GM19324 (cell line): ENCODE measurements at regions not wholly inside any gene's neighbourhood (a gene's known extent, or its start where the extent isn't known, plus 50 kb on each side); places are given as distances from the start of the nearest gene placed in this dataset.

Experiments
- ATAC-seq: cut with Tn5 transposase; IDR thresholded peaks from one replicate; pipeline ENCODE4 v1.9.1; 2021; ENCODE audit warnings: mild to moderate bottlenecking, moderate library complexity; ENCODE audit not compliant: unreplicated experiment, low FRiP score

DNA sequence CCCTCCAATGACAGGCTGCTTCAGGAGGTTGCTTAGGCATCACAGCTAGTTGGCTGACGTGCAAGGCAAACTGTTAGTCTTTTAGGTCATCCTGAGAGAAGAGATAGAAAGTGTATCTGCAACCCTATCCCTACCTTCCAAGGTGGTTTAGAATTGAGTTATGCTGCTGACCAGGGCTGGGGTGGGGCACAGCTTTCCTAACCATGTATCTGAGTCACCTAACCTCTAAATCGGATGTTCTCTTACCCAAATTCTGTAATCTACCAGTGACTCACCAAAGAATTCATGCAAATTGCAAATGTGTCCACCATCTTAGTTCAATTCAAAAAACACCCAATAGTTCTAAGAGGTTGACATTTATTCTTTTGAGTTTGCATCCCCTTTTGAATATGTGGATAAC, 107.2 kb upstream of the DYNLRB2 start:
- ATAC-seq: no peak

DNA sequence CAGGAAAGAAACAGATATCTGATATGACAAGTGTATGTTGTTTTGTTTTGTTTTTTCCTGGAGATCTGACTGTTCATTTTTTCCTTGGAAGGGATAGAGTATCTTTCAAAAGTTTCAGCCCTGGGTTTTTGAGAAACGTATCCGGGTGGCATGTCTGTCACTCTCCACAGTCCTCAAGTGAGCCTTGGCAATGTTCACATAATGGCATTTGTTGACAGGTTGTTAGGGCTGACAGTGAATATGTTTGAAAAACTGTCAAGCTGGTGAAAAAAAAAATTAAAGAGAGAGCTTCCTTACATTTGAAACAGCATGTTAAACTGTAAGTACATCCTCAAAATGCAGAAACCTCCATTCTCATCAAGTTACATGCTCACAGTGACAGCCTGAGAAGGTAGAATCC, 113.0 kb upstream of the DYNLRB2 start:
- ATAC-seq: no peak

DNA sequence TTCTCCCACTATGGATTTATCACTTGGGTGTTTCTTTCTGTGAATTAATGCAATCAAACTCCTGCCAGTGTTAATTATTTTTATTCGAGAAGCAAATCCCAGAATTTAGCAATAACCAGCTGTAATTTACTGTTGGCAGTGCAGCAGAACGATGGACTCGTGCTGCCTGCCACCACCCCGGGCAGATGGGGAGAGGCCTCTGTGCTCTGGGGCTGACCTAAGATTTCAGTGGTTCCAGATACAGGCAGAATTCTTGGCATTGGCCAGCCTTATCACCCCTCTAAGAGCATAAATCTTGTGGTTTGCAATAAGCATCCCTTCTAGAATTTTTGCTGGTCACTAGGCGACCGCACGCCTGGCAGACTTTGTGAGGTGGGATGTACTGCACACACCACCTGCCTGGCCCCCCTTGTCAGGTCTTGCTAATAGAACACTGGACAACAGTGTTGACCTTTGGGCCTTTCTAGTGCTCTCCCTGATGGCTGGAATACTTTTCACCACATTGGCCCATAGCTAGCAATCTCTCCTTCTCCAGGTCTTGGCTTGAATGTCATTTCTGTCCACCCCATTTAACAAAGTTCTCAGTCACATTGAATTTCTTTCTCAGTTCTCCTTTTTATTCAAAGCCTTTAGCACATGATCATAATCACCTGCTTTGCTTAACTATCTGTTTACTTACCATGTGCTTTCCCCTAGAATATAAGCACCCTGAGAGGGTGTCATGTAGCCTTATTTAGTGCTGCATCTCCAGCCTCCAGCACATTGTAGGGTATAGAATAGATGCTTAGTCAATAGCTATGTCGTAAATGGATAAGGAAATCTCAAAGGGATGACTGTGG, 122.1 kb upstream of the DYNLRB2 start:
- no peak for ATAC-seq

DNA sequence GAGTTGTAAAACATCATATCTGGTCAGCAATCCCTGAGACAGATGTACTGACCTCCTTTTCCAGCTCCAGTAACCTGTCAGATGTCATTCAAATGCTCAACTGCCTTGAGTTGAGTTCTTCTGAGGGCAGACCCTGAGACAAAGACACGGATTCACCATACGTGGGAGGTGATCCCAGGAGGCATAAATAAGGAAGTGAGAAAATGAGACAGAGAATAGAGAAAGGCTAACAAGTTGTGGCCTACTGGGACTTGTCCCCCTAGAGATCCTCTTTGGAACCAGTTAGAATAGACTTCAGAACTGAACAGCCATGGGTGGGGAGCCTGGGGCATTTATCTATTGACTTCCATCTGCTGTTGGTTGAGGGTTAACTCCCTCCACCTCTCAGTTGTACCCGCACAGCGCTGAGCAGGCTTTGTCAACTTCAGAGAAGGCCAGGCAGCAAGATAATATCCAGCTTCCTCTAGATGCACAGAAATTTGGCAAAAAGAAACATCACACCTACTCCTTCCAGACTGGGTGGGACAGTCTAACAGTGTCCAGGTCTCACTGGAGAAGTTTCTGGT, 123.0 kb upstream of the DYNLRB2 start:
- no peak for ATAC-seq

DNA sequence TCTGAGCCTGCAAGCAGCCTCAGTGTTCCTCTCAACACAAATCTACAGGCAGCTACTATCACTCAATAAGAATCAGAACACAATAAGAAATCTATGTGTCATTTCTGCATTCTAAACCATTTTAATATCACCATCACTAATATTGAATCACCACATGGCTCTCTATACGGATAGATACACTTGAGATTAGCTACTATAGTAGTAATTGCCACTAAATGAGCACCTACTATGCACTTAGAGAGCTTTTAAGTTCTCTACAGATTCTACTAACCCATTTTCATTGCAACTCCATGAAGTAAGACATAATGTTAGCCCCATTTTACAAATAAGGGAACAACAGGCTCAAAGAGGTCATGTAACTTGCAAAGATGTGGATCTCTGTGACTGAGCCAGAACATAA, 132.8 kb upstream of the DYNLRB2 start:
- ATAC-seq: no peak

DNA sequence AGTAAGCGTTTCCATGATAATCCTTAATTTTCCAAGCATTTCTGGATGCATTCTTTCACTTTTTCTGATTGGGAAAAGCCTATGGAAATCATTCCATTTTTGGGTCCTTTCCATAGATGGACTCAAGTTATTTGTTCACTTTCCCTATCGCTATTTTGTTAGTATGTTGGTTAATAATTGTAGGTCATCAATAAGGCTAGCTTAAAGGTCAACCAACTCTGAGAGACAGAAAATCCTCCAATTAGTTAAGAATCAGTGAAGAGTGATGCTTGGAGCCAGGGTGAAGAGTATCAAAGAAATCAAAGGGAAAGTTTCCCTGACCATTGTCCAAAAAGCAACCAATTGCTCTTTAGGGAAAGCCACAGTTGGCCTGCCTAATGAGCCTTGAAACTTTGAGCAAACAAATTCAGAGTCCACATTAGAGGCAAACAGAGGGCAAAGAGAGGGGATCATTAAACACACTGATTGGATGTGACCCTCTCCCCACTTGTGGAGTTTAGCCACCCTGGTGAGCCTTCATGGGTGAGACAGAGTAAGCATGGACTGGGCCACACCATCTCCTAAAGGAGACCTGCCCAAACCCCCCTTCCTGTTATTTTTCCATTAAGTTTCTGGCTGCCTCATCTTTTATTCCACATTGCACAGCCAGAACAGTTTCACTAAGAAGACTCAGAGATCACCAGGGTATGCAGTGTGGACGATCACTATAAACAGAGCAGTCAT, 133.4 kb upstream of the DYNLRB2 start:
- no peak for ATAC-seq

DNA sequence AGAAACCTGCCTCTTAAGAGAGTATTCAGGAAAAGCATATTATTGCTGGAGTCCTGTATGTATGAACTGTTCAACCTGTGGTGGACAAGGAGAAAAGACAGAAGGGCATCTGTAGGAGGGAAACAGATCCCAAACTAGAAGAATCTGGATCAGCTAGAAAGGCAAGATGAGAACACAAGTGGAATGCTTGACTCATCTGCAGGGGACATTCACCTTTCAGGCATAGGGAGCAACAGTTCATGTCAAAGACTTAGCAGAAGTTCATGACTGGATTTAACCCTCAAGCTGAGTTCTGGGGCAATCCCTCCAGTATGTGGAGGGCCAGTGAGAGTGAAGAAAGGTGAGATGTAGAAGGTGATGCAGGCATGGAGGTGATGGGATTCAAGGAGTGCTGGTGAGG, 135.9 kb upstream of the DYNLRB2 start:
- no peak for ATAC-seq

DNA sequence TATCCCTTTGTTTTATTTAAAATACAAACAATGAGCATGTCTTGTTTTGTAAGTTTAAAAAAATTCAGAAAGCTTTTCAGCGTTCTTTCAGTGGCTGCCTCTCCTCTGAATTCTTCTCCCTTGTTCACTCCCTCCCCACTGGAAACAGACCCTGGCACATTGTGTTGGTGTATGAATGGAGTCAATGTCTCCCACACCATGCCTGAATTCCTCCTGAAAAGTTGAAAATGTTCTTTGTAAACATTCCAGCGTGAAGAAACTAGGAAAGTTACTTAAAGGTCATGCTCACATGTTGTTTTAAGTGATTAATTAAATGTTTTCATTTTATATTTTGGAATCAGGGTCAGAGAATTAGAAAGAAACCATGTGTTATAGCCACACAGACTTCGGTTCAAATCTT, 136.9 kb upstream of the DYNLRB2 start:
- no peak for ATAC-seq

DNA sequence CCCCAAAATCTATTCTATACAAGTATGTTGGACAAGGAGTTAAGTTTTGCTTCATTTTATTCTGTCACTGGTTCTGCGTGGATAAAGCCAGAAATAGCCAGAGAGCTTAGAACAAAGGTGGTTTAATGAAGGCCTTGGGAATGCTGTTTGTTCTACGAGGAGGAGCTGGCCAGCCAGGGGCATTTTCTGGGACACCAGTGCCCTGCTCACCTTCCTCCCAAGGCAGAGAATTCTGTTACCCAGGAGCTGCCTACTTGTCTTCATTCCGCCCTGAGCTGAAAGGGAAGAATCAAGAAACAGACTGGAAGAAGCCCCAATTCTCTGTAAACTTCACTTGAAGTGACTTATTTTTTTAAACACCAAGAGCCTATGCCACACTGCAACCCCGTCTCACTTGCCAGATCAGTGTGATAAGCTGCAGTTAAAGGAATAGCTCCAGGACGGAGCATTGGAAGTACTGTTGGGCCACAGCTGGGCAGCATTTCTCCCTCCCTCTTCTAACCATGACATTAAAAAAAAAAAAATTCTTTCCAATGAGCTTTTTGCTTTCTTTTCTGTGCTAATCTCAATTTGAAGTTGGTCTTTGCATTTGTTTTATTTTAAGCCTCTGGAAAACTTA, 149.8 kb upstream of the DYNLRB2 start:
- ATAC-seq: no peak

DNA sequence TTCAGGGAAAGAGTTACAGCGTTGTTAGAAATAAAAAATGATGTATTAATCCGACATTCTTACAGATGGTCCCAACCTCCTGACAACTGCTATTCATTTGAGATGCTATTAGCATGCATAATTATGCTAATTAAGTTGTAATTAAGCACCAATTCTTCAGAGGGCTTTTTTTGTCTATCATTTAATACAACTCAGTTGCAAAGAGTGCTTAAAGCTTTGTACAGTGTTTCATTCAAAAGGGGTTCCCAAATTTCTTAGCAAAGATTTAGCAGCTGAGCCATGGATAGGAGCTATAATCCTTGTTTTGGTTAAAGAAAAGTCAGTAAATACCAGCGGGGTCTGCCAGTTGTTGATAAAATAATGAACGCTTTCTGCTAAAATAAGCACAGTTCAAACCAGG, 150.7 kb upstream of the DYNLRB2 start:
- no peak for ATAC-seq

DNA sequence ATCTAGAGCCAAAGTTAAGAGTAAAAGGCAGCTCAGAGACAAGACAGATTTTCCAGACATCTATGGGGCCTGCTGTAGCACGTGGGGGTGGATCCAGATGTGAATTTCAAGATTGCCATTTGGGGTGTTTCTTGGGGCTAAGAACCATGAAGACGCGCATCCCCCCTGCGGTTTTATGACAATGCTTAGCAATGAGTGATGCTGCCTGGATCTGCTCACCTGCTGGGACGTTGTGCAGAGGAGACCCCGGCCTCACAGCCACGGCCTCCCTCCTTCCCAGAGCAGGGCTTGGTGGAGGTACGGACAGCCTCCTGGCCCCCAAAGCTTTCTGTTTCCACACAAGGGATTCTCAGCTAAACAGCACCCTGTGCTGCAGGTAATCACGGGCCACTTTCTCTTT, 151.5 kb upstream of the DYNLRB2 start:
- no peak for ATAC-seq

DNA sequence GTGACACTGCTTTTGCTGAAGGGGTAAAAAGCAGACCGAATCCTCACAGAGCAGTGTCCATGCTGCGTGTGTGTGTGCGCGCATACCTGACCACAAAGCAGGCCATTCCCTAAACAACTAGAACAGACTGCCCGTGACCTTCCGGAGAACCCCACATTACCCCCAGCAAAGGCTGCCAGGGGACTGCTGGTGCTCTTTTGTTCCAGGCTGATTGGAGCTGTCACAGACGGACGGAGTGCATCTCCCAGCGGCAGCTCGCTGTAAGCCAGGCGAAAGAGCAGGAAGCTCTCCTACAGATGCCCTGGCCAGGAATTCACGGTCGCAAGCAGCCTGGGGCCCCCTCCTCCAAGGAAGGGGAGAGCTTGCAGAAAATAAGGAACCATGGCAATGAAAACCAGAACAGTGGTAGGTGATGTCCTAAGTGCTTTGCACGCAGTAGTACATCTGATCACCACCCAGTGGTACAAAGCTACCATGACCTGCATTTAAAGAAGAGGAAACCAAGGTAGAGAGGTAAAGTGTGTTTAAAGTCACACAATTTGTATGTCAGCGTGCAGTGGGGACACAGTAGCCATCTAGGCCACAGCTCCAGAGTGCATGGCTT, 153.4 kb upstream of the DYNLRB2 start:
- no peak for ATAC-seq

DNA sequence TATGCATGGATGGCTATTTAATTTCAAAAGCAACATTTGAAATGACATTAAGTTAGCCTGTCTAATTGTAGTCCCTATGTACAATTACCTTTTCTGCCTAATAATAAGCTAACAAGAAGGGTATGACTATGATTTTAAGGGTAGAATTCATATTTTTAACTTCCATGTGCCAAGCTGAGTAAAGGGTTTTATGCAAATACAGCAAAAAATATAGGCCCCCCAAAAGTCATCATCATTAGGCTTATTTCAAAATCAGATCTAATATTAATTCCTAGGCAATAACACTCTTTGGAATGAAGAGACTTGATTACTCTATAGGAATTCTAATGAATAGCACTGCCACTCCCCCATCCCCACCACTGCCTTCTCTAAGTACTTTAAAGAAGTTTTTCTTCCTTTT, 155.9 kb upstream of the DYNLRB2 start:
- ATAC-seq: no peak

DNA sequence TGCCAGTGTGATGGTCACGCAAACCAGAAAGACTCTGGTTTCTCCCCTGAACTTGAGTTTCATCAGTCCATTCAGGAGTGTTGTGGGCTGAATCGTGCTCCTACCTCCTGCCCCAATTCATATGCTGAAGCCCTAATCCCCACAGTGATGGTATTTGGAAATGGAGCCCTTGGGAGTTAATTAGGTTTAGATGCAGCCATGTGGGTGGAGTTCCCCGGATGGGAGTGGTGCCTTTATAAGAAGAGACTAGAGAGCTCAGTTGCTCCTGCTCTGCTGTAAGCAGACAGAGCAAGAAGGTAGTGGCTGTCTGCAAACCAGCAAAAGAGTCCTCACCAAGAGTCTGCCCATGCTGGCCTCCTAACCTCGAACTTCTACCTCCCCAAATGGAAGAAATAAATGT, 160.3 kb upstream of the DYNLRB2 start:
- ATAC-seq: no peak

DNA sequence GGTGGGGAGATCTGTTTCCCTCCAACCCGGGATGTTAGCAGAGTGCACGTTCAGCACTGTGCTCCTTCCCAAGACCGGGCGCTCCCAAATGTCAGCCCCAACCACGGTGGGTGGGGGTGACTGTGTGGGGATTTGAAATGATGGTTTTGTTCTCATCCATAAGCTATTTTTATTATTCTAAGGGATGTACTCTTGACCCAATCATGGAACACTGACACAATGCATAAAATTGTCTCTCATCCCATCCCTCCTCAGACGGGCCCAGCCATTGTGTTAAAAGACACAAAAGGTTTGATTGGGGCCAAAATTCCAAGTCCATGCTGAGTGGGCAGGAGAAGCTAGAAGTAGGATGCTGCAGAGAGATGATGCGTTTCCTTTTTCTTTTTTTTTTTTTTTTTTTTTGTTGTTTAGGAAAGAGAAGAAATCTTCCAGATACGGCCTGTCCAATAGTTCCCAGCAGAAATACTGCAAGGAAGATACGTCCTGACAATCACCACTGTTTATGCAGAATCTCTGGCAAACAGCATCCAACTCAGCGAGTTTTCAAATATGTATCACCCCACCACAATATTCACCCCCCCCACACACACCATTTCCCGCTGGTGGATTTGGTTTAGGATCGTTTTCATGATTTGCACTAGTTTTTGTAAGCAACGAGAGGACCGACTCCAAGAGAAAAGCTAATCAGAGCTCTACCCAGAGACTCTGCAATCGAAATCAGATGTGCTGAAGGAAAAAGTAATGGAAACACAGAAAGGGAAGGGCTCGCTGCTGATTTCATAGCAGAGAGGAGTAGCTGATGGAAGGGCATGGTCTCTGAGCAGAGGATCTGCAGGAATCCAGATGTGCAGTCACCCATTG, 163.5 kb upstream of the DYNLRB2 start:
- no peak for ATAC-seq

DNA sequence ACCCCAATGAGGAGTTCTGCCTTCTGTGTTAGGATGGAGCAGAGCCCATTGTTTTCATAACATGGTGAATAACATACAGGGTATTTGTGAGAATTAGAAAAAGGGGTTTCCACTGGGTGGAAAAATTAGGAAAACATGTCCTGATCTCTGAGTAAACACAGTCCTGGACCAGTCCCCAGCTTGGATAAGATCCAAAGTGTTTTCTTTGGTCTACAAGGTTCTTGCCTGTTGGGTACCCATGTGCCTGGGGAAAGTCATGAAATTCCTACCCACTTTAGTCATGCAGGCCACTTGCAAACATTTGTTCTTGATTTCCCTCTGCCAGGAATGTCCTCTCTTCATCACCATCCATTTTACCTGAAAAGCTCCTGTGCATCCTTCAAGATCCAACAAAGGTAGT, 164.8 kb upstream of the DYNLRB2 start:
- ATAC-seq: no peak

DNA sequence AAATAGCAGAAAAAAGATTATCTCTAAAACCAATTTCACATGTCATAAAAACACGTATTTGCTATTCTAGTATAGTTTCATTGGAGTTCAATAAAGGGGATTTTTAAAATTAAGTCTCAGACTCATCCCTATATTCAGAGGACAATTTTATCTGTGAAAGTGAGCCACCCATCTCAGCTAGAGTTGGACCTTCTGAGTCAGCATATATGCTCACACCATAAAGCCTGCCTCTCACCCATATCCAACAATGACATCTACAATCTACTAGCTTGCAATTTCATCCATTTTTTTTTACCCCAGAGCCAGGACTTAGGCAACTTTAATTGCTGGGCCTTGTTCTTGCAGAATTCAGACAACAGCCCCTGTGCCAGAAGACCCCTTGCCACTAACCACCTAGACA, 165.3 kb upstream of the DYNLRB2 start:
- ATAC-seq: no peak

DNA sequence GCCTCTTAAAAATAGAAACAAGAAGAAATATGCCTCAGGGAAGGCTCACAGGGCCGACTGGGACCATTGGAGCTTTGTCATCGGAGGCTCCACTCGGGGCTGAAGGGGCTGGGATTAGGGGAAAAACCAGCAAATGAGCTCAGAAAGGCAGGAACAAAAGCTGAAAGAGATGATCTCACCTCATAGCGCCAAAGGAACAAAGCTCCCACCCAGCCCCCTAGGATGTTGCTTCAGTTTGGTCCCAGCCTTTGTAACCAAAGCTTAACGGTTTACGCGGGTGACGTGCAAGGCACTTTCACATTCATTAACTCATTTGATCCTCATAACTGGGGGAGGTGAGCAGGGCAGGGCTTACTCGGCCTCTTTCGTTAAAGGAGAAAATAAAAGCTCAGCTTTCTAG, 168.5 kb upstream of the DYNLRB2 start:
- no peak for ATAC-seq

DNA sequence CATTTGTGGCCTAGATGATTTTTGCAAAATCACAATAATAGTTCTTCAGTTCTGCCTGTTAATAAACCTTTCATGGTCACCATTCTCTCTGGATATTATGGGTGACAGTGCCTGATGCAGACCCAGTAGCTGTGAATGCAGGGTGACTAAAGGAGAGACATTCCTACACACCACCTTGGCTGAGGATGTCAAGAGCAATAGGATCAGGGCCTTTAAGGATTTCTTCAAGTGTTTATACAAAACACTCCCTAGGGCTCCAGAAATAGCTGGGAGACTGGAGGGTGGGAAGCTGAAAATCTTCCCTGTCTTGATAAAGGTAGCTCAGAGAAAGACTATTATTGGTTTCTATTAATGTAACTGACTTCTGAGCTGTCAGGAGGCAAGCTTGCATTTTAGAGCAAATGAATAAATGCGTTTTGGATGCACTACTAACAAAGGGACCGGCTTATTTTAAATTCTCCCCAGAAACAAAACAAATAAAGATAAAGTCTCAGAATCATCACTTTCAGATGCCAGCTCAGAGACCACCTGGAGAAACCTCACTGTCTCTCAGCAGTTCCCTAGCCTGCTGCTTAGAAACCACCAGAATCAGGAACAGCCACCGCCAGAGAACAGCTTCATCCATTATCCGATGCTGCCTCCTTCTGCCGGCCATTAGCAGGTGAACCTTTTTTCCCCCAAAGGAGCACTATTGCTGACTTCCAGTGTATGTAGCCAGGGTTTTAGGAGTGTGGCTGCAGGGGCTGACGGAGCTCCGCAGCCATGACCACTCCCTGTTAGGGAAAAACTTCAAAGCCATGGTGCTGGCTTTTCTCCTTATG, 171.4 kb upstream of the DYNLRB2 start:
- ATAC-seq: no peak
